Naive thymus-derived CD4-positive, alpha-beta T cell (primary cell): ENCODE measurements at regions not wholly inside any gene's neighbourhood (a gene's known extent, or its start where the extent isn't known, plus 50 kb on each side); places are given as distances from the start of the nearest gene placed in this dataset.

ENCODE experiments used
- ATAC-seq: fragments of 150-1000 bp; cut with Tn5 transposase; 2 replicates; pipeline ENCODE4 v1.10.0; 2021; ENCODE audit warnings: mild to moderate bottlenecking, moderate library complexity
- CTCF ChIA-PET: fragments of 350-600 bp; sonication (Branson Sonifier 250); formaldehyde crosslinking; loops from one replicate; lab custom pipeline; 2021; ENCODE audit warnings: antibody characterized with exemption; lab: Charles Lee
- POLR2A ChIA-PET: fragments of 350-600 bp; sonication (Branson Sonifier 250); formaldehyde crosslinking; loops from one replicate; lab custom pipeline; 2021; ENCODE audit warnings: antibody characterized with exemption, inconsistent platforms; lab: Charles Lee
- DNase-seq, 9 donors: peaks; one replicate each; pipeline versions ENCODE4 v3.0.0 to v3.0.0-alpha.2; 2020 to 2022; ENCODE audit warnings: mixed read lengths in 1 of 9
- H3K27ac ChIP-seq: one replicate; pipeline ENCODE4 v1.7.0; 2013; ENCODE audit warnings: mild to moderate bottlenecking, low read depth, low read length, moderate library complexity
- H3K27me3 ChIP-seq, 2 donors: one replicate each; pipeline ENCODE4 v1.7.0; 2013; ENCODE audit warnings: low read length in 2 of 2, mild to moderate bottlenecking in 2 of 2, moderate library complexity in 2 of 2; ENCODE audit not compliant: control insufficient read depth in 2 of 2, insufficient read depth in 2 of 2
- H3K36me3 ChIP-seq, 3 experiments: 1 replicate in 2 of 3; 2 replicates in 1 of 3; pipeline ENCODE4 v1.7.0; 2013; ENCODE audit warnings: low read length in 3 of 3, mild to moderate bottlenecking in 3 of 3, moderate library complexity in 1 of 3; ENCODE audit not compliant: insufficient read depth in 3 of 3, control insufficient read depth in 2 of 3
- H3K4me1 ChIP-seq, 2 donors: one replicate each; pipeline ENCODE4 v1.7.0; 2013; ENCODE audit warnings: low read length in 2 of 2, mild to moderate bottlenecking in 2 of 2, moderate library complexity in 1 of 2; ENCODE audit not compliant: control insufficient read depth in 2 of 2, insufficient read depth in 2 of 2
- H3K4me3 ChIP-seq: 2 replicates; pipeline ENCODE4 v1.7.0; 2013; ENCODE audit warnings: mild to moderate bottlenecking, low read length
- H3K9me3 ChIP-seq, 3 experiments: 1 replicate in 2 of 3; 2 replicates in 1 of 3; pipeline ENCODE4 v1.7.0; 2013; ENCODE audit warnings: low read length in 3 of 3; ENCODE audit not compliant: control insufficient read depth in 2 of 3
- H3K27ac Mint-ChIP-seq, 9 donors: one replicate each; pipeline ENCODE4 v1.8.0; 2020 to 2022; ENCODE audit warnings: mixed read lengths in 9 of 9, mild to moderate bottlenecking in 8 of 9, moderate library complexity in 5 of 9, inconsistent platforms in 2 of 9
- H3K27me3 Mint-ChIP-seq, 5 donors: one replicate each; pipeline ENCODE4 v1.8.0; 2021 to 2022; ENCODE audit warnings: mixed read lengths in 5 of 5, mild to moderate bottlenecking in 1 of 5
- H3K36me3 Mint-ChIP-seq, 5 donors: one replicate each; pipeline ENCODE4 v1.8.0; 2020 to 2022; ENCODE audit warnings: mixed read lengths in 5 of 5, mild to moderate bottlenecking in 3 of 5, inconsistent platforms in 1 of 5
- H3K4me1 Mint-ChIP-seq, 7 donors: one replicate each; pipeline ENCODE4 v1.8.0; 2020 to 2022; ENCODE audit warnings: mixed read lengths in 7 of 7, mild to moderate bottlenecking in 3 of 7, inconsistent platforms in 1 of 7
- H3K4me3 Mint-ChIP-seq, 10 donors: one replicate each; pipeline ENCODE4 v1.8.0; 2020 to 2022; ENCODE audit warnings: mild to moderate bottlenecking in 10 of 10, mixed read lengths in 10 of 10, moderate library complexity in 6 of 10, inconsistent platforms in 2 of 10
- H3K9me3 Mint-ChIP-seq, 11 donors: one replicate each; pipeline ENCODE4 v1.8.0; 2020 to 2022; ENCODE audit warnings: mixed read lengths in 11 of 11, mild to moderate bottlenecking in 4 of 11, inconsistent platforms in 1 of 11, moderate library complexity in 1 of 11
- intact Hi-C, 2 donors: fragments of 100-400 bp; cut with micrococcal nuclease; formaldehyde crosslinking; loops; one replicate each; pipeline ENCODE4 v1.15.1; 2023

- no peak overlapping the region for H3K27ac Mint-ChIP-seq
- no peak for ATAC-seq
These were observed 121.8 kb upstream of the C11orf87 start for GRCh38 chr11:109300211-109300610.

GRCh38 chr11:109302591-109303334, 119.2 kb upstream of the C11orf87 start:
- Mint-ChIP-seq H3K4me3 (no peak overlapping the region), H3K9me3 (peaks cover 0 to 4% (median 0%) of the 10 kb centered on the region in 11 donors), H3K27me3 (peaks cover 0 to 6% (median 0%) of the 10 kb centered on the region in 5 donors), H3K36me3 (no peaks in the 10 kb centered on the region), H3K4me1 (no peaks in the 10 kb centered on the region), H3K27ac (no peak overlapping the region)
- DNase-seq: no peak
- H3K4me3 ChIP-seq: no peak overlapping the region
- no peaks in the 10 kb centered on the region for H3K9me3 ChIP-seq
- no peaks in the 10 kb centered on the region for H3K4me1 ChIP-seq
- H3K36me3 ChIP-seq: no peaks in the 10 kb centered on the region
- ChIA-PET CTCF (no interaction called here), POLR2A (no interaction called here)
- H3K27me3 ChIP-seq: no peaks in the 10 kb centered on the region
- H3K27ac ChIP-seq: no peak overlapping the region
- intact Hi-C loops: no loop called here
- no peak for ATAC-seq

More at GRCh38 chr11:109300211-109300610, 121.8 kb upstream of the C11orf87 start:
- CTCF ChIA-PET: no interaction called here
- no peaks in the 10 kb centered on the region for H3K36me3 ChIP-seq
- H3K27ac ChIP-seq: no peak overlapping the region
- no peak overlapping the region for H3K4me3 Mint-ChIP-seq
- intact Hi-C loops: no loop called here
- POLR2A ChIA-PET: no interaction called here
- H3K36me3 Mint-ChIP-seq: no peaks in the 10 kb centered on the region
- no peaks in the 10 kb centered on the region for H3K27me3 ChIP-seq
- H3K27me3 Mint-ChIP-seq: peaks cover 0 to 6% (median 0%) of the 10 kb centered on the region in 5 donors
- H3K9me3 ChIP-seq: no peaks in the 10 kb centered on the region
- H3K9me3 Mint-ChIP-seq: peaks cover 0 to 4% (median 0%) of the 10 kb centered on the region in 11 donors
- H3K4me1 Mint-ChIP-seq: no peaks in the 10 kb centered on the region
- H3K4me3 ChIP-seq: no peak overlapping the region
- H3K4me1 ChIP-seq: no peaks in the 10 kb centered on the region
- DNase-seq: no peak

- Mint-ChIP-seq H3K27ac (no peak overlapping the region), H3K4me1 (no peaks in the 10 kb centered on the region), H3K4me3 (no peak overlapping the region), H3K27me3 (peaks cover 0 to 6% (median 0%) of the 10 kb centered on the region in 5 donors), H3K9me3 (peaks cover 0 to 4% (median 0%) of the 10 kb centered on the region in 11 donors), H3K36me3 (no peaks in the 10 kb centered on the region)
- ChIA-PET POLR2A (no interaction called here), CTCF (no interaction called here)
- DNase-seq (no peak), ATAC-seq (no peak)
- H3K36me3 ChIP-seq: no peaks in the 10 kb centered on the region
- H3K4me1 ChIP-seq: no peaks in the 10 kb centered on the region
- H3K4me3 ChIP-seq: no peak overlapping the region
- H3K9me3 ChIP-seq: no peaks in the 10 kb centered on the region
- intact Hi-C loops: no loop called here
- no peak overlapping the region for H3K27ac ChIP-seq
- no peaks in the 10 kb centered on the region for H3K27me3 ChIP-seq
These were observed 118.6 kb upstream of the C11orf87 start for GRCh38 chr11:109303342-109303741.

GRCh38 chr11:109304159-109304558, 117.8 kb upstream of the C11orf87 start:
- ChIA-PET POLR2A (no interaction called here), CTCF (no interaction called here)
- Histone ChIP-seq H3K27ac (no peak overlapping the region), H3K4me1 (no peaks in the 10 kb centered on the region), H3K9me3 (no peaks in the 10 kb centered on the region), H3K27me3 (no peaks in the 10 kb centered on the region), H3K4me3 (no peak overlapping the region), H3K36me3 (no peaks in the 10 kb centered on the region)
- no peaks in the 10 kb centered on the region for H3K4me1 Mint-ChIP-seq
- peaks cover 0 to 6% (median 0%) of the 10 kb centered on the region in 5 donors for H3K27me3 Mint-ChIP-seq
- ATAC-seq: no peak
- H3K27ac Mint-ChIP-seq: no peak overlapping the region
- no peaks in the 10 kb centered on the region for H3K36me3 Mint-ChIP-seq
- H3K4me3 Mint-ChIP-seq: no peak overlapping the region
- intact Hi-C loops: no loop called here
- peaks cover 0 to 4% (median 0%) of the 10 kb centered on the region in 11 donors for H3K9me3 Mint-ChIP-seq
- no peak for DNase-seq

- H3K4me3 ChIP-seq: no peak overlapping the region
- Mint-ChIP-seq H3K9me3 (peaks cover 0 to 4% (median 0%) of the 10 kb centered on the region in 11 donors), H3K4me3 (no peak overlapping the region), H3K4me1 (no peaks in the 10 kb centered on the region), H3K27ac (no peak overlapping the region), H3K36me3 (no peaks in the 10 kb centered on the region), H3K27me3 (peaks cover 0 to 6% (median 0%) of the 10 kb centered on the region in 5 donors)
- DNase-seq: no peak
- no peaks in the 10 kb centered on the region for H3K4me1 ChIP-seq
- no peaks in the 10 kb centered on the region for H3K9me3 ChIP-seq
- CTCF ChIA-PET: no interaction called here
- intact Hi-C loops: no loop called here
- no peaks in the 10 kb centered on the region for H3K27me3 ChIP-seq
- no peak overlapping the region for H3K27ac ChIP-seq
- ATAC-seq: no peak
- H3K36me3 ChIP-seq: no peaks in the 10 kb centered on the region
- POLR2A ChIA-PET: no interaction called here
These were observed 117.0 kb upstream of the C11orf87 start for GRCh38 chr11:109305009-109305408.

- H3K9me3 Mint-ChIP-seq: peaks cover 0 to 4% (median 0%) of the 10 kb centered on the region in 11 donors
- intact Hi-C loops: no loop called here
- no peak overlapping the region for H3K4me3 Mint-ChIP-seq
- H3K4me3 ChIP-seq: no peak overlapping the region
- H3K27ac Mint-ChIP-seq: no peak overlapping the region
- H3K27me3 Mint-ChIP-seq: peaks cover 0 to 6% (median 0%) of the 10 kb centered on the region in 5 donors
- ChIA-PET CTCF (no interaction called here), POLR2A (no interaction called here)
- no peaks in the 10 kb centered on the region for H3K9me3 ChIP-seq
- no peak for DNase-seq
- no peak for ATAC-seq
- H3K36me3 Mint-ChIP-seq: no peaks in the 10 kb centered on the region
- H3K4me1 ChIP-seq: no peaks in the 10 kb centered on the region
- H3K27ac ChIP-seq: no peak overlapping the region
- H3K4me1 Mint-ChIP-seq: no peaks in the 10 kb centered on the region
- no peaks in the 10 kb centered on the region for H3K36me3 ChIP-seq
- H3K27me3 ChIP-seq: no peaks in the 10 kb centered on the region
These were observed 115.7 kb upstream of the C11orf87 start for GRCh38 chr11:109306322-109306721.

- Histone ChIP-seq H3K4me3 (no peak overlapping the region), H3K27ac (no peak overlapping the region), H3K27me3 (no peaks in the 10 kb centered on the region), H3K9me3 (no peaks in the 10 kb centered on the region), H3K4me1 (no peaks in the 10 kb centered on the region), H3K36me3 (no peaks in the 10 kb centered on the region)
- POLR2A ChIA-PET: no interaction called here
- Mint-ChIP-seq H3K4me3 (no peak overlapping the region), H3K4me1 (no peaks in the 10 kb centered on the region), H3K9me3 (peaks cover 0 to 2% (median 0%) of the 10 kb centered on the region in 11 donors), H3K27ac (no peak overlapping the region), H3K36me3 (no peaks in the 10 kb centered on the region), H3K27me3 (peaks cover 0 to 4% (median 0%) of the 10 kb centered on the region in 5 donors)
- intact Hi-C loops: no loop called here
- ATAC-seq (no peak), DNase-seq (no peak)
- CTCF ChIA-PET: no interaction called here
These were observed 114.6 kb upstream of the C11orf87 start for GRCh38 chr11:109307366-109307765.
